Sciatic nerve (tissue), 2 donors: ENCODE measurements at regions not wholly inside any gene's neighbourhood (a gene's known extent, or its start where the extent isn't known, plus 50 kb on each side); places are given as distances from the start of the nearest gene placed in this dataset.

Experiments used
- ATAC-seq: fragments of 200-7000 bp; cut with Tn5 transposase; one replicate; pipeline ENCODE4 v1.9.1; 2020; ENCODE audit warnings: mild to moderate bottlenecking, moderate library complexity
- DNase-seq: peaks from one replicate; pipeline ENCODE4 v3.0.0-alpha.2; 2020; ENCODE audit warnings: low spot score
- intact Hi-C: fragments of 100-400 bp; cut with DNase I; formaldehyde crosslinking; loops from one replicate; pipeline ENCODE4 v1.14.2; 2022
- donor health status: DM: no; HTN: no; CAD: no.
- donor health status: DM: no; HTN: no; CAD: no.

GRCh38 chr1:58904299-58905125 lies 120.7 kb upstream of the JUN start:
- ATAC-seq: no peak
- intact Hi-C loops: loop anchor here (10.0 kb wide), 2 partner anchors 90 to 120 kb away; partner anchors contain the start of gene JUN
- DNase-seq: no peak

DNA sequence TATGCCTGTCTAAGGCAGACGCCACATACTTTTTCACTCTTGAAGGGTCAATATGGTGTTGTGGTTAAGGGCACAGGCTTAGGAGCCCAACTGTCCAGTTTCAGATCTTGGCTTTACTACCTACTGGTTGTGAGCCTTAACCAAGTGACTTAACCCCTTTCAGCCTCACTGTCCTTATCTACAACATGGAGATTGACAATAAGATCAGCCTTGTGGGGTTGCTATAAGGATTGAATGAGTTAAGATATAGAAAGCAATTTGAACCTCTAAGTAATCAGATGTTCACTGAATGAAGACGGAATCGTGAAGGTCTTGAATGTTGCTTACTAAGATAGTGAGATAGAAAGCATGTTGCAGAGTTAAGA lies 121.3 kb upstream of the JUN start:
- ATAC-seq (no peak), DNase-seq (no peak)
- intact Hi-C loops: loop anchor here (10.0 kb wide), 2 partner anchors 90 to 120 kb away; partner anchors contain the start of gene JUN

- intact Hi-C loops: loop anchor here (10.0 kb wide), 2 partner anchors 91 to 121 kb away; partner anchors contain the start of gene JUN
- ATAC-seq: no peak
- DNase-seq: no peak
These were observed 121.9 kb upstream of the JUN start for GRCh38 chr1:58905628-58906221.

GRCh38 chr1:58907398-58907797 lies 123.6 kb upstream of the JUN start:
- no peak for ATAC-seq

GRCh38 chr1:58908561-58909560 lies 125.0 kb upstream of the JUN start:
- ATAC-seq: no peak

More at GRCh38 chr1:58907398-58907797, 123.6 kb upstream of the JUN start:
- intact Hi-C loops: loop anchor here (10.0 kb wide), 2 partner anchors 93 to 123 kb away; partner anchors contain the start of gene JUN
- no peak for DNase-seq

GRCh38 chr1:58909914-58910681 lies 126.3 kb upstream of the JUN start:
- intact Hi-C loops: loop anchor here (10.0 kb wide), 2 partner anchors 95 to 125 kb away; partner anchors contain the start of gene JUN
- no peak for ATAC-seq
- no peak for DNase-seq

More at GRCh38 chr1:58908561-58909560, 125.0 kb upstream of the JUN start:
- no peak for DNase-seq
- intact Hi-C loops: loop anchor here (10.0 kb wide), 2 partner anchors 94 to 124 kb away; partner anchors contain the start of gene JUN

DNA sequence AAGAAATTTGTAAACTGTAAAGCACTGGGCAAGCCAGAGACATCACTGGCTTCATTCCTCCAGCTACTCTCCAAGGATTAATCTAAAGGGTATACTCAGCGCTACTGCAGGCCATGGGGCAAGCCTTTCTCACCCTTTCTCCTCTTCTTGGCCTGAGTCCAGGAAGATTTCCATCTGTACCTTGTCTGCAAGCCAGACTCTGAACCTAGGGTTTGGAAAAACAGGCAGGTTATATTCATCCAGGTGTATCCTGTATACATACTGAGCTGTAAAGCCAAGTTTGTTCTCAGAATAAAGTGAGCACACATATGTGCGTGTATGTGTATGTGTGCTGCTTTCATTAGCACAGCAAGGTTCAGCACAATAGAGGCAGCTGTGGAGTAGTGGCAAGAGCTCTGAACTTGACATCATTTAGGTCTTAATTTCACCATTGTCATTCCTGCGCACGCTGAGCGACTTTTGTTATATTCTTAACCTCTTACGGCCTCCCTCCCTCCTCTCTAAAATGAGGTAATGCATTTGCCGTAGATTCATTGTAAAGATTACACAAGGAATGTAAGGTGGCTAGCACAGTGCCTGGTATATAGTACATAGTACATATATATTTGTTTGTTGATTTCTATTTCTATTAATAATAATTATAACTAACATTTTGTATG lies 128.1 kb upstream of the JUN start:
- intact Hi-C loops: no loop called here

GRCh38 chr1:58914925-58915324 lies 131.1 kb upstream of the JUN start:
- DNase-seq (no peak), ATAC-seq (no peak)
- intact Hi-C loops: no loop called here

More for the DNA sequence above, 128.1 kb upstream of the JUN start:
- ATAC-seq (no peak), DNase-seq (no peak)

- DNase-seq (no peak), ATAC-seq (no peak)
- intact Hi-C loops: no loop called here
These were observed 133.6 kb upstream of the JUN start for GRCh38 chr1:58917436-58917835.

DNA sequence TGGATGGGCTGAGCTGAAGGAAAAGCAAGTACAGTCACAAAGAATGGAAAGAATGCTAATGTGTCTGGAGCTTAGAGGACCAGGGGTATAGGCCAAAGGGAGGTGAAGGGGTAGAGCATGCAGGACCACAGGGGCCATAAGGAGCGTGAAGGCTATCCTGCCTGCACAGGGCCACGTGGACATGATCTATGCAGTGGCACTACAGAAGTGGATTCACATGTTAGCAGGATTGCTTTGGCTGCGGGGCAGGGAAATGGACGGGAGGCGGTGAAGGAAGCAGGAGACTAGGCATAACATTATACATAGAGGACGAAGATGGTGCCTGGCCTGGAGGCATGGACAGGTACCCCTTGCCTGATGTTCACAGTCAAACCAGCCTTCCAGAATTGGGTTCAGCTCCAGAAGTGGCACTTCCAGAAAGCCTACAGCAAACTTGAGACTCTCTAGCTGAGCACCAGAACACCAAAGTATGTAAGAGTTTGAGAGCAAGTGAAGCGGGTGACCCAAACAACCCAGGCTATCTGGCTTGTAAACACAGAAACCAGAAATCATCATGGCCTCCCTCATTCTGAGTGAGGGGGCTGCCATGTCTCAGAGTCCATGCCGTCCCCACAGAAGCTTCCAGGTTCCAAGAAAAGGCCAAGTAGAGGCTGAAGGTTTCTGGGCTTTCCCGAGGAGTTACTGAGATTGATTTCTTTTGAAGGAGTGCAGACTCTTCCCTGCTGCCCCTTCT lies 135.5 kb upstream of the JUN start:
- intact Hi-C loops: no loop called here
- no peak for ATAC-seq
- DNase-seq: no peak

GRCh38 chr1:58919959-58920321 lies 136.1 kb upstream of the JUN start:
- DNase-seq: no peak
- intact Hi-C loops: no loop called here
- no peak for ATAC-seq

GRCh38 chr1:58921342-58921741 lies 137.5 kb upstream of the JUN start:
- no peak for ATAC-seq
- intact Hi-C loops: no loop called here

GRCh38 chr1:58921751-58922150 lies 137.9 kb upstream of the JUN start:
- intact Hi-C loops: no loop called here

More at GRCh38 chr1:58921342-58921741, 137.5 kb upstream of the JUN start:
- no peak for DNase-seq

DNA sequence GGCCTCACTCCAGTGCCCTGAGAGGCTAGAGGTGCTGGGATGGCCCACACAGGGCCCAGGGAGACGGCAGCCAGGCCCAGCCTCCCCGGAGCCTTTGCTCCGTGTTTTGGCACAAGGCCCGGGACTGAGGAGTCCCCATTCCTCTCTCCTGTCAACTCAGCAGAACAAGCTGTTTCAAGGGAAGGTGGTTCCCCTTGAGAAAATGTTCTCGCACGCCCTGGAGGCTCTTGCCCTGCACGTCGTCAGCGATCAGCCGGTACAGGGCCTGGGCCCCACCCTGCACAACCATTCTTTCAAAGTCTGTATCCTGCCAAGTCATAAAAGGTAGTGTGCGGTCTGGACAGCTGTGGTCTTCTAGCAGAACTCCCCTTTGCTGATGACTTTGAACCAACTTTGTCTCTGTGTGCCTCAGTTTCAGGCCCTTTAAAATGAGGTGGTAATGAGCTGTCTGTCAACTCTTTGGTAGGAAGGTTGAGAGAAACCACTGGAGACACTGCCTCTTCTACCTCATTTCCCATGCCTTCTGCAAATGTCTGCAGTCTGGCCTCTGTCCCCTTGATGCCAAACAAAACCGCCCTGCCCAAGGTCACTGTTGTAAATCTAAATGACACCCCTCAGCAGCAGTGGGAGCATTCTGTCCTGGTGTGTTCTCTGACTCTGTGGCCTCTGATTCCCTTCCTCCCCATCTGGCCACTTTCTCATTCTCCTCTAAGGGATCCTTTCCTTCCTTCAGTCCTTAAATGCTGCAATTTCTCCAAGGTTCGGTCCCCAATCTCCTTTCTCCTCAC lies 138.6 kb upstream of the JUN start:
- peak; percentile 91 for ATAC-seq
- intact Hi-C loops: no loop called here

More at GRCh38 chr1:58921751-58922150, 137.9 kb upstream of the JUN start:
- ATAC-seq (no peak), DNase-seq (no peak)

DNA sequence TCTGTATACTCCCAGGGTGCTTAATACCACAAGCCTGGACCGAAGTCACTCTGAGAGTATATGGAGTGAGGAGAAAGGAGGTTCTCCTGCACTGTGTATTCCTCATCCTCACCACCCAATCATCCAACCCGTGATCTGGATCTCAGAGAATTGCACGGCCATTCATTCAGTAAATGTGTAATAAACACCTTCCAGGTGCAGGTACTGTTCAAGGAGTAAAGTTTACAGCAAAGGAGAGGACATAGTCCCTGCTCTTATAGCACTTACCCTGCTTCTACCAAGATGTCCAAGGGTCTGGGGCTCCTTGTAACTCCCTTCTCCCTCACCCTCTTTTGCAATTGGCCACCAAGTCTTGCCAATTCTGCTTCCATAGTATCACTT lies 139.2 kb upstream of the JUN start:
- DNase-seq: no peak
- intact Hi-C loops: no loop called here
- no peak for ATAC-seq

More for the DNA sequence above, 138.6 kb upstream of the JUN start:
- DNase-seq: no peak

DNA sequence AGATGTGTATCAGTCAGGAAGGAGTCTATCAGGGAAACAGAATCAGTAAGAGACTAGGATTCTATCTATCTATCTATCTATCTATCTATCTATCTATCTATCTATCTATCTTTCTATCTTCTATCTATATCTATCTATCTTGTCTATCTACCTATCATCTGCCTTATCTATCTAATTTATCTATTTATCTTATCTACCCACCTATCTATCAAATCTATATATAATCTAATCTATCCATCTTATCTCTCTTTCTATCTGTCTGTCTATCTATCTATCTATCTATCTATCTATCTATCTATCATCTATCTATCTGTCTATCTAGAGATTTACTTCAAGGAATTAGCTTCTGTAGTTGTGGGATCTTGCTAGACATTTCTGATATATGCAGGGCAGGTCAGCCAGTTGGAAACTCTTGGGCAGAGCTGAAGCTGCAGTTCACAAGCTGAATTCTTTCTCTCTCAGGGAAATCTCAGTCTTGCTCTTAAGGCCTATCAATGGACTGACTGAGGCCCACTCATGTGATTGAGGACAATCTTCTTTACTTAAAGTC lies 140.2 kb upstream of the JUN start:
- no peak for ATAC-seq
- intact Hi-C loops: no loop called here
- DNase-seq: no peak
